Neural cell (in vitro differentiated cells): ENCODE measurements at regions not wholly inside any gene's neighbourhood (a gene's known extent, or its start where the extent isn't known, plus 50 kb on each side); places are given as distances from the start of the nearest gene placed in this dataset.

ENCODE experiments used
- H2AFZ ChIP-seq: fragments of 200-600, 300-800 bp; sonication (generic), shearing (Covaris generic); 2 replicates; pipeline ENCODE4 v1.6.0; 2014; ENCODE audit warnings: low read depth, mild to moderate bottlenecking, antibody characterized with exemption, low read length, moderate library complexity
- H3F3A ChIP-seq: fragments of 200-600 bp; shearing (Covaris generic); 2 replicates; pipeline ENCODE4 v1.6.1; 2016; ENCODE audit warnings: mild to moderate bottlenecking, moderate library complexity, mixed read lengths, antibody characterized with exemption, low read length; ENCODE audit not compliant: insufficient read depth, poor library complexity, severe bottlenecking
- H3K27ac ChIP-seq: fragments of 200-600, 300-800 bp; sonication (generic), shearing (Covaris generic); 2 replicates; pipeline ENCODE4 v1.5.1; 2014; ENCODE audit warnings: mild to moderate bottlenecking, low read length, moderate library complexity
- H3K27me3 ChIP-seq: fragments of 300-800, 200-600 bp; sonication (generic), shearing (Covaris generic); 2 replicates; pipeline ENCODE4 v1.6.0; 2014; ENCODE audit warnings: mild to moderate bottlenecking, low read depth, low read length, moderate library complexity; ENCODE audit not compliant: insufficient read depth
- H3K36me3 ChIP-seq: fragments of 300-800, 200-600 bp; sonication (generic), shearing (Covaris generic); 2 replicates; pipeline ENCODE4 v1.5.1; 2014; ENCODE audit warnings: mild to moderate bottlenecking, antibody characterized with exemption, low read length, moderate library complexity; ENCODE audit not compliant: insufficient read depth
- H3K4me2 ChIP-seq: fragments of 300-800, 200-600 bp; sonication (generic), shearing (Covaris generic); 2 replicates; pipeline ENCODE4 v1.6.0; 2014; ENCODE audit warnings: mild to moderate bottlenecking, low read length
- H3K4me3 ChIP-seq: fragments of 300-800, 200-600 bp; sonication (generic), shearing (Covaris generic); 2 replicates; pipeline ENCODE4 v1.5.1; 2014; ENCODE audit warnings: mild to moderate bottlenecking, low read length, moderate library complexity
- H3K79me2 ChIP-seq: fragments of 200-600 bp; shearing (Covaris generic); replicated peaks from 2 replicates; pipeline ENCODE4 v1.6.0; 2014; ENCODE audit warnings: mild to moderate bottlenecking, low read length, moderate library complexity; ENCODE audit not compliant: insufficient read depth
- H3K9ac ChIP-seq: fragments of 300-800, 200-600 bp; sonication (generic), shearing (Covaris generic); 2 replicates; pipeline ENCODE4 v1.6.1; 2016; ENCODE audit warnings: mild to moderate bottlenecking, low read length, mixed read lengths
- H3K9me2 ChIP-seq: fragments of 200-600 bp; shearing (Covaris generic); 2 replicates; pipeline ENCODE4 v1.6.1; 2016; ENCODE audit warnings: mild to moderate bottlenecking, low read length, mixed read lengths; ENCODE audit not compliant: insufficient read depth
- H3K9me3 ChIP-seq: fragments of 200-600, 300-800 bp; sonication (generic), shearing (Covaris generic); 2 replicates; pipeline ENCODE4 v1.6.1; 2016; ENCODE audit warnings: mild to moderate bottlenecking, mixed run types, low read length, moderate library complexity, mixed read lengths
- H4K20me1 ChIP-seq: fragments of 200-600 bp; shearing (Covaris generic); 2 replicates; pipeline ENCODE4 v1.6.1; 2016; ENCODE audit warnings: mild to moderate bottlenecking, mixed run types; ENCODE audit not compliant: insufficient read depth
- CTCF ChIP-seq: fragments of 450-650 bp; IDR thresholded peaks from 2 replicates; pipeline ENCODE4 v1.5.1; 2014; ENCODE audit warnings: antibody characterized with exemption, mild to moderate bottlenecking, moderate library complexity; ENCODE audit not compliant: poor library complexity, severe bottlenecking
- EP300 ChIP-seq: fragments of 450-650 bp; conservative IDR thresholded peaks from 2 replicates; pipeline ENCODE4 v1.6.1; 2014; ENCODE audit warnings: antibody characterized with exemption, mild to moderate bottlenecking, moderate library complexity; ENCODE audit not compliant: poor library complexity, severe bottlenecking
- EZH2 ChIP-seq: fragments of 200-600, 300-800 bp; shearing (Covaris generic), sonication (generic); IDR thresholded peaks from 2 replicates; pipeline ENCODE4 v1.6.1; 2014; ENCODE audit warnings: antibody characterized with exemption, low read length, borderline replicate concordance, mild to moderate bottlenecking; ENCODE audit not compliant: insufficient read depth, poor library complexity, severe bottlenecking
- MXI1 ChIP-seq: fragments of 450-650 bp; conservative IDR thresholded peaks from 2 replicates; pipeline ENCODE4 v1.6.1; 2014; ENCODE audit warnings: antibody characterized with exemption, mild to moderate bottlenecking; ENCODE audit not compliant: poor library complexity, severe bottlenecking
- POLR2AphosphoS5 ChIP-seq: IDR thresholded peaks from 2 replicates; pipeline ENCODE4 v1.6.1; 2012
- RAD21 ChIP-seq: fragments of 450-650 bp; conservative IDR thresholded peaks from 2 replicates; pipeline ENCODE4 v1.6.1; 2014; ENCODE audit warnings: antibody characterized with exemption, mild to moderate bottlenecking, moderate library complexity
- REST ChIP-seq: IDR thresholded peaks from 2 replicates; pipeline ENCODE4 v1.6.1; 2012; ENCODE audit warnings: borderline replicate concordance
- SMC3 ChIP-seq: fragments of 450-650 bp; conservative IDR thresholded peaks from 2 replicates; pipeline ENCODE4 v1.6.1; 2014; ENCODE audit warnings: antibody characterized with exemption, mild to moderate bottlenecking, moderate library complexity; ENCODE audit not compliant: poor library complexity
- TAF1 ChIP-seq: IDR thresholded peaks from 2 replicates; pipeline ENCODE4 v1.6.1; 2012; ENCODE audit warnings: low read depth

GRCh38 chr2:41535575-41535974 is 512.2 kb upstream of the PKDCC start:
- Histone ChIP-seq H3K9ac (no peak overlapping the region), H3K27ac (no peak overlapping the region), H3K4me2 (no peak overlapping the region), H3F3A (no peaks in the 10 kb centered on the region), H3K9me3 (no peaks in the 10 kb centered on the region), H4K20me1 (no peaks in the 10 kb centered on the region), H3K36me3 (no peaks in the 10 kb centered on the region), H3K27me3 (no peaks in the 10 kb centered on the region), H3K4me3 (no peak overlapping the region), H2AFZ (no peak overlapping the region), H3K9me2 (no peaks in the 10 kb centered on the region), H3K79me2 (no peaks in the 10 kb centered on the region)
- TF ChIP-seq RAD21 (no peak), REST (no peak), CTCF (no peak), POLR2AphosphoS5 (no peak), TAF1 (no peak), MXI1 (no peak), EP300 (no peak), SMC3 (no peak), EZH2 (no peak)

GRCh38 chr2:41540272-41540998 is 507.4 kb upstream of the PKDCC start:
- H2AFZ ChIP-seq, result no peak overlapping the region
- H3K36me3 ChIP-seq, result no peaks in the 10 kb centered on the region
- no peak overlapping the region for H3K27ac ChIP-seq
- H3K9me2 ChIP-seq, result no peaks in the 10 kb centered on the region
- TF ChIP-seq TAF1 (no peak), CTCF (no peak), RAD21 (no peak), EZH2 (no peak)
- H3K9ac ChIP-seq, result no peak overlapping the region
- no peak overlapping the region for H3K4me3 ChIP-seq
- no peaks in the 10 kb centered on the region for H3K27me3 ChIP-seq
- no peaks in the 10 kb centered on the region for H4K20me1 ChIP-seq
- no peaks in the 10 kb centered on the region for H3F3A ChIP-seq
- H3K79me2 ChIP-seq, result no peaks in the 10 kb centered on the region
- H3K4me2 ChIP-seq, result no peak overlapping the region
- no peaks in the 10 kb centered on the region for H3K9me3 ChIP-seq
